ENCODE measurements at regions not wholly inside any gene's neighbourhood (a gene's known extent, or its start where the extent isn't known, plus 50 kb on each side); places are given as distances from the start of the nearest gene placed in this dataset.

DNA sequence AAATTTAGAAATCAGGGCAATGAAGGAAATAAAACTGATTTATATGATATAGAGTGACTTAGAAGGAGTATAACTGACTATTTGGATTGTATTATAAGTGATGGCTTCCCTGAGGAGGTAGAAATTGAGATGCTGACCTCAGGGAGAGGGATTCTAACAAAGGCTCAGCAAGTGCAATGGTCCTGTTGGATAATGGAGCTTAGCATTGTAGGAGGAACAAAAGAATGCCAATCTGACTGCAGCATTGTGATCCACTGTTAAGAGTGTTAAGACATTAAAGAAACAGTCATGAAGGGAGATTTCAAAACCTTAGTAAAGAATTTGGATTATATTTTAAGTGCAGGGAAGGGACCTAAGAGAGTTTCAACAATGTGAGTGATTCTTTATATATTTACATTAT is 158.4 kb upstream of the NAALADL2 start:
- no peak for DNase-seq (ENCODE audit: insufficient read length)
- no peak for FAIRE-seq
- TF ChIP-seq TAF1 (IDR thresholded peaks at IDR 0.05; ENCODE audit: borderline replicate concordance, low read depth, low read length) (no peak), POLR2AphosphoS5 (IDR thresholded peaks at IDR 0.05; ENCODE audit: low read depth, low read length) (no peak), POLR2A (IDR thresholded peaks at IDR 0.05; ENCODE audit: low read depth, low read length) (no peak)

DNA sequence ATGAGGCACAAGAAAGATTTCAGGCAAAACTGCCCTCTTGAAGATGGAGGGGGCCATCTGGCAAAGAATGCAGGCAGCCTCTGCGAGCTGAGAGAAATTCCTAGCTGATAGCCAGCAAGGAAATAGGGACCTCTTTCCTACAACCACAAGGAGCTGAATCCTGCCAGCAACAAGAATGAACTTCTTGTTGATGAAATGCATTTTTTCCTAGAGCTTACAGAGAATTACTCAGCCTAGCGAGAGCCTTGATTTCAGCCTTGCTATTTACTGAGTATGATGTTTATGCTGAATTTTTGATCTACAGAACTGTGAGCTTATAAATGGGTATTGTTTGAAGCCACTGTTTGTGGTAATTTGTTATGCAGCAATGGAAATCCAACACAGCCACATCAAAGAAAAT is 148.5 kb upstream of the NAALADL2 start:
- TF ChIP-seq POLR2AphosphoS5 (IDR thresholded peaks at IDR 0.05; ENCODE audit: low read depth, low read length) (no peak), POLR2A (IDR thresholded peaks at IDR 0.05; ENCODE audit: low read depth, low read length) (no peak), TAF1 (IDR thresholded peaks at IDR 0.05; ENCODE audit: borderline replicate concordance, low read depth, low read length) (no peak)
- DNase-seq (ENCODE audit: insufficient read length) (no peak), FAIRE-seq (no peak)

DNA sequence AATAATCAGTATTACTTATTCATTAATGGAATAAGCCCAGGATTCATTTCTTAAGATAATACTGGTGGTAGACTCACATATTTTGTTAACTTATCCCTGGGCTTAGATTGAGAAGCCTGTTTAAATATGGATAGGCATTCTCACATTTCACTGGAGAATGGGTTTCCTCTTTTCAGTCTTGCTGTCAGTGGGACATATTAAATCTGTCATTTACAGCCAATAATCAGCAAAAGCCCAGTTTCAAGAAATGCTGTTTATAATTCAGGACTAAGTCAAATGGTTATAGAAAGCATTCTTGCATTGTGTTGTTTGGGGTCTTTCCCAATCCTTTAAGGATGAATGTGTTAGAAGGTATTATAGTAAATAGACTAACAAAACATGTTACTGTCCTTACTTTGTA is 143.7 kb upstream of the NAALADL2 start:
- FAIRE-seq (no peak), DNase-seq (ENCODE audit: insufficient read length) (no peak)
- no peak for TF ChIP-seq POLR2AphosphoS5 (IDR thresholded peaks at IDR 0.05; ENCODE audit: low read depth, low read length)
- no peak for TF ChIP-seq POLR2A (IDR thresholded peaks at IDR 0.05; ENCODE audit: low read depth, low read length)
- no peak for TF ChIP-seq TAF1 (IDR thresholded peaks at IDR 0.05; ENCODE audit: borderline replicate concordance, low read depth, low read length)

DNA sequence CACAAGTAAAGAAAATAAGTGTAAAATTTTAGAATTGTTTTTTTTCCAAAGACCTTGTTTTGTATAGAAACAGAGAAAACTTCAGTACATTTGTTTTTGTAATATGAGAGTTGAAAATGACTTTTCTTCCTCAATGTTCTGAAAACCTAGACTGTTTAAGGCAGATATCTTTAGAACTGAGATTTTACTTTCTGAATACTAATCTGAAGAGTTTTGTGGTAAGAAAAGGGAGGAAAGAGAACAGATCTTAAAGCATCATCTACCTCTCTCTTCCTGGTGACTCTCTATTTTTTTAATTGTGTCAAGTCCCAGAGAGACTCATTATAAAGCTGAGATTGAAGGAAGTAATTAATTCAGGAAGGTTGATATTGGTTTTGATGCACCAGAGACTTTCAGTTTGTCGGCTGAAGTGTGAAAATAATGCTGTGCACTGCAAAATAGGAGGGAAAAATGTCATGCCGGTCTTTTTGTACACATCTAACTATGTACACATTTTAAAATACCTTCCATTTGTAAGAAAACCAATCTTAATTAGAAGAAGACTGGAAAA is 142.1 kb upstream of the NAALADL2 start:
- TF ChIP-seq TAF1 (IDR thresholded peaks at IDR 0.05; ENCODE audit: borderline replicate concordance, low read depth, low read length) (no peak), POLR2AphosphoS5 (IDR thresholded peaks at IDR 0.05; ENCODE audit: low read depth, low read length) (no peak), POLR2A (IDR thresholded peaks at IDR 0.05; ENCODE audit: low read depth, low read length) (no peak)
- FAIRE-seq: no peak
- no peak for DNase-seq (ENCODE audit: insufficient read length)

DNA sequence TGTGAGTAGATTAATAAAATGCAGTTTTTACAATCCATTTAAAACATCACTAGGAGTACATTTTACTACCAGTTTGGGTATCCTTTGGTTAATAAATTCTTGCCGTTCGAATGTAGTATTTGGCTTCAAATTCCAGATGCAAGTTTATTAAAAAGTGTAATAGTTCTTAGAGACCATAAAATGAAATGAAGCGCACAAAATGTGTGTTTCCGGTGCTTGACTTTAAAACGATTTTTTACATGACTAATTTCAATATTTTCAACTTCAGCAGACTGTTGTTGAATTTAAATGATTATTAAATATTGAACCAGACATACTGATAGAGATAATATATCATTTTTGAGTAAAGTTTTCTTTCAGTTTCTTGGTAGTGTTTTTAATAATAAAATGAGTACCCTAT is 138.4 kb upstream of the NAALADL2 start:
- DNase-seq (ENCODE audit: insufficient read length) (no peak), FAIRE-seq (no peak)
- TF ChIP-seq POLR2A (IDR thresholded peaks at IDR 0.05; ENCODE audit: low read depth, low read length) (no peak), POLR2AphosphoS5 (IDR thresholded peaks at IDR 0.05; ENCODE audit: low read depth, low read length) (no peak), TAF1 (IDR thresholded peaks at IDR 0.05; ENCODE audit: borderline replicate concordance, low read depth, low read length) (no peak)

DNA sequence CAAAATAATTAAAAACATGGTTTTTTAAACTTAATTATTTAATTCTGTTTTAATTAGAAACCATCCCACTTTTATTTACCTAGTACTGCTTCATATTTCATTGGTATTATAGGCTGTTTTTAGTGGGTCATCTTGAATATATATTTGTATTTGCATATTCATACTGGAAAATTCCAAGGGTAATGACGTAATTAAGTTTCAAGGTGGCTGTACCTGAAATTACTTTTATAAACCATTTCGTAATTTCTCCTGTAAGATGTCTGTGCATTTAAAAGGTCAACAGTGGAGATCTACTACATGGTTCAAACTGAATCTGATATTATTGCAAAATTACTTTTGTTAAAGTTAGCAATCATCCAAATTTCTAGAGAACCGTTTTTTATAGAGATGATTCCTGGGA is 133.8 kb upstream of the NAALADL2 start:
- no peak for DNase-seq (ENCODE audit: insufficient read length)
- TF ChIP-seq TAF1 (IDR thresholded peaks at IDR 0.05; ENCODE audit: borderline replicate concordance, low read depth, low read length) (no peak), POLR2AphosphoS5 (IDR thresholded peaks at IDR 0.05; ENCODE audit: low read depth, low read length) (no peak), POLR2A (IDR thresholded peaks at IDR 0.05; ENCODE audit: low read depth, low read length) (no peak)
- no peak for FAIRE-seq

DNA sequence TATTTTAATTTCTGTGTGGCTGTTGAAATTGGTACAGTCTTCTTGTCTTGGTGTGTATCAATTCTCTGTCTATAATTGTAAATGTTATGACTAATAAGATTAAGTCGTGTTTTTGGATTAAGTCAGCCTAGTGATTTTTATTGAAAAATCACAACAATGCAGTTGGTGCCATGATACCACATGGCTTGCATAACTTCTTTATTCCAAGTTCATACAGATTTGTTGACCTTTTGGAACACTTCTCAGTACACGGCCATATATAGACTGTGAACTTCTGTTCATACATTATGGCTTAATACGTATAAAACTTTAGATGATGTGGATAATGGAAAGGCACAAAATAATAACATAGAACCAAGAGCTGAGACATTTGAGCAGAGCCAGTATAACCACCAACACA is 121.2 kb upstream of the NAALADL2 start:
- DNase-seq (ENCODE audit: insufficient read length) (no peak), FAIRE-seq (no peak)
- TF ChIP-seq POLR2AphosphoS5 (IDR thresholded peaks at IDR 0.05; ENCODE audit: low read depth, low read length) (no peak), TAF1 (IDR thresholded peaks at IDR 0.05; ENCODE audit: borderline replicate concordance, low read depth, low read length) (no peak), POLR2A (IDR thresholded peaks at IDR 0.05; ENCODE audit: low read depth, low read length) (no peak)

DNA sequence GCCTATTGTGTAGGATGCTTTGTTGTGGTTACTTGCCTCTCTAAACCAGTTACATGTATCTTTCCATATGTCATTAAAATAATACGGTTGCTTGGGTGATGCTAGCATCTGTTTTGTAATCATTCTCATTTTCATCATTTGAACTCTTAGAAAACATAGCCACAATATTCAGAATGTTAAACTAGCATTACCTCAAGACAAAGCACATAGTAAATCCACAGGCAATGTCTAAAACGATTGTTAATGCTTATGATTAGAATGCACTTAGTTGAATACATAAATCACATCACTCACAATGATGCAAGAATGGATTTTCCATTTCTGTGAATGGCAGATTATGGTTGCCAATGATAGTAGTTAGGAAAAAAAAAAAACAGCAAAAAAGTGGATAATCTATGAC is 110.0 kb upstream of the NAALADL2 start:
- FAIRE-seq (no peak), DNase-seq (ENCODE audit: insufficient read length) (no peak)
- TF ChIP-seq POLR2A (IDR thresholded peaks at IDR 0.05; ENCODE audit: low read depth, low read length): no peak
- TF ChIP-seq TAF1 (IDR thresholded peaks at IDR 0.05; ENCODE audit: borderline replicate concordance, low read depth, low read length): no peak
- TF ChIP-seq POLR2AphosphoS5 (IDR thresholded peaks at IDR 0.05; ENCODE audit: low read depth, low read length): no peak

DNA sequence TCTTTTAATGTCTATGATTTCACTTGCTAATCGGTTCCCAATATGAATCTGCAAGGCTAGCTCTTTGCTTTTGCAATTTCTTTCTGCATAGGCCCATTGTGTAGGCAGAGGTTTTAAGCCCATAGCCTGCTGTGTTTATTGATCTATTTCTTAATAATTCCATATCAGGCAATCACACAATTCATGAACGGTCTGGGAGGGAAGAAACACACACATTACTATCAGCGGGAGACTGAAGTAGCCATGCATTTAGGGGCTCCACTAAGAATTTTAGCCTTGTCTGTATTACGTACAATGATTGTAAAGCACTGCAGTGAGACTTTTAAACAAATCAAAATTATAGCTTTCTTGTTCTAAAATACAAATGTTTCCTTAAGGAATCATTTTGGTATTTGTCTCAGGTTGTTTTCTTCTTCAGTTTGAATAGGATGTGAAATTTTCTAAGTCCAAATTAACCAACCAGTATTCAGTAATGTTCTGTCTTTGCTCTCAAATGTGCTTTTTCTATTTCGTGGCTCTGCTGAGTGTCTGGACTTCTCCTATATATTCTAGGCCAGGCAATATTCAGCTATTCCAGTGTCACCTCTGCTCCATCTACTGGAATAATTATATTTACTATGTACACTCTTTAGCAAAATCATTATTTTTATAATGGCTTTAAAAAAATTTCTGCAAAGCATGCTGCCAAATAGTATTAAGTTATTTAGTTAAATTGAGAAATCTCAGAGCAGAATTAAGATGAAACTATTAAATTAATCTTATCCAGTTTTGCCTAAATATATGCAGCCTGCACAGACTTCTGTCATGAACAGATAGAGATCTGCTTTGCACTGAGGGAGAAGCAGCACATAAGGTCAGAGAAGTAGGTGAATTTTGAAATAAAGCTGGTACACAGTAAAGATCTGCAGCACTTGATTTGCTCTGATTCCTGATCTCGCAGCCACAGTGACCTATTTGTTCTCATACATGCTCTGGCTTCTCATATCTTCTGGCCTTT is 103.0 kb upstream of the NAALADL2 start:
- DNase-seq (ENCODE audit: insufficient read length) (no peak), FAIRE-seq (no peak)
- TF ChIP-seq POLR2AphosphoS5 (IDR thresholded peaks at IDR 0.05; ENCODE audit: low read depth, low read length) (no peak), TAF1 (IDR thresholded peaks at IDR 0.05; ENCODE audit: borderline replicate concordance, low read depth, low read length) (no peak), POLR2A (IDR thresholded peaks at IDR 0.05; ENCODE audit: low read depth, low read length) (no peak)

DNA sequence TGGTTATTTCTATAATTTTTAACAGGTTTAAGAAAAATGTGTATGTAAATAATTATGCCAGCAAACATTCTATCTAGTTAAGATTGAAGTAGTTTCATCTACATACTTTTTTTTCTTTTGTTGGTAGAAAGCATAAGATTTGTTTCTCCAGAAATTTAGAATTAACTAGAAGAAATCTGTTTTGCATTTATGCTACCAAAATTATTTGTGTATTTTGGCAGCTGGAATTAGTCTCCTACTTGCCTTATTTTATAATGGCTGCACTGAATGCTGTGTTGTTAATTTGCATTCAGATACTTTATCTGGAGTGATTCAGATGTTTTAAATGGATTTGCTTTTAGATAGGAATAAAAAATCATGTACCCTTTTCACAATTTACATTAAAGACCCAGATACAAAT is 100.2 kb upstream of the NAALADL2 start:
- FAIRE-seq (no peak), DNase-seq (ENCODE audit: insufficient read length) (no peak)
- TF ChIP-seq POLR2A (IDR thresholded peaks at IDR 0.05; ENCODE audit: low read depth, low read length) (no peak), POLR2AphosphoS5 (IDR thresholded peaks at IDR 0.05; ENCODE audit: low read depth, low read length) (no peak), TAF1 (IDR thresholded peaks at IDR 0.05; ENCODE audit: borderline replicate concordance, low read depth, low read length) (no peak)

DNA sequence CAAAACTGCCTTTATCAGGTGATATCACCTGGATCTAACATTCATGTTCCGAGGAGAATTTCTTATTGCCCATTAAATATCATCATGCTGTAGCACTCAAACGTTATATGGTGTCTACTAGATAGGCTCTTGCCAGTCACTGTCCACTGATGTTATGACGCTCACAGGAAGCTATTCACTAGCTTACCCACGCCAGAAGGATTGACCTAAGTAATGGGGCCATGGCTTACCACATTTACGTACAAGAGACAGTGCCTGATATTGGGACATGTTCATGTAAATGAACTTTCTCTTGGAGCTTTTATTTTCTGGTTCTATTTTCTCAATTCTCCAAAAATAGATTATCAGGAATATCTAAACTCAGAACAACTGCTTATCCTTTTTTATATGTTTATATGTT is 91.7 kb upstream of the NAALADL2 start:
- TF ChIP-seq POLR2AphosphoS5 (IDR thresholded peaks at IDR 0.05; ENCODE audit: low read depth, low read length): no peak
- DNase-seq (ENCODE audit: insufficient read length): no peak
- FAIRE-seq: no peak

DNA sequence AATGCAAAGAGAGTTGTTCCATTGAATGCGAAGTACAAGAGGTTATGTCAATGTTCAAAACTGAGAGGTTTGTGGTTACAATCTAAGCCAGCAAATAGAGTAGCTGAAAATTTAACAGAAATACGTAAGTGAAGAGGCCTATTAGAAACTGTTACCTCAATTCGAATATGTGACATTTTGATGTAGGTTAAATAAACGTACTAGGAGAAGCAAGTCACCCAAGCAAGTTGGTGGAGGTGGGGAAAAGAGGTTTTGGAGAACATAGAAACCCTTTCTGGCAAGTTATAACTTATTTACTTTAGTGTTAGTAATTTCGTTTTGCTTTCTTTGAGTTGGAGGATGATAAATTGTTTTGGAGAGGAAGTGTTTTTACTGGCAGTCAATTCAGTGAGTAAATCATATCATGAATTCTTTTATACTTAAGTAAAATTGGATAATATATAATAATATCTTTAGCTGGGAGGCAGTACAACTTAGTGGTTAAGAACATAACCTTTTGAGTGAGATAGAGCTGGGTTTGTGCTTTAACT is 91.2 kb upstream of the NAALADL2 start:
- FAIRE-seq (no peak), DNase-seq (ENCODE audit: insufficient read length) (no peak)
- no peak for TF ChIP-seq TAF1 (IDR thresholded peaks at IDR 0.05; ENCODE audit: borderline replicate concordance, low read depth, low read length)
- TF ChIP-seq POLR2A (IDR thresholded peaks at IDR 0.05; ENCODE audit: low read depth, low read length): no peak
- TF ChIP-seq POLR2AphosphoS5 (IDR thresholded peaks at IDR 0.05; ENCODE audit: low read depth, low read length): no peak

Measured in GM12892 (cell line).